ENCODE measurements at regions not wholly inside any gene's neighbourhood (a gene's known extent, or its start where the extent isn't known, plus 50 kb on each side); places are given as distances from the start of the nearest gene placed in this dataset.
"Not testable (repeated sequence)": the region's sequence is repeated elsewhere in the genome, so short reads cannot be mapped to it uniquely, and the experiment has no call there.

DNA sequence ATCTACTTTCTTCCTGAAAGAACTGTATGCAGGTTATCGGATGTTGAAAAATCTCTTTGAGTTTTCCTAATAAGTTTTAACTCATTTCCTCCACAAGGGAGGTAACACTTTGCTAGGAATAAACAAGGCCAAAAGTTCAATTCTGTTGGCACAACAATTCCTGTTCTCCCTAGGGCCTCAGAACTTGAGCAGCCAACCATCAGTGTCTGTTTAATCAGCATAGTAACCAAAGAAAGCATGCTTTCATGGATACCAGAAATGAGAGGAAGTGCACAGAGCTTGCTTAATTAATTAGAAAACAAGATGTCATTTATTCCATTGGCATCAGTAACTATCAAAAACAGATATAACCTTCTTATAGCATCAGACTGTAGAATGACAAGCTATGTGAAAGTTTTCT is 503.2 kb upstream of the CNTNAP5 start:
- DNase-seq (ENCODE audit: unreplicated experiment), result no peak
- Mint-ChIP-seq H3K4me3 (ENCODE audit: unreplicated experiment) (no peak overlapping the region), H3K27ac (ENCODE audit: low read depth, unreplicated experiment) (no peak overlapping the region), H3K9me3 (ENCODE audit: unreplicated experiment) (peaks cover 21% of the 10 kb centered on the region), H3K4me1 (ENCODE audit: insufficient read depth, unreplicated experiment) (peaks cover 6% of the 10 kb centered on the region), H3K27me3 (ENCODE audit: insufficient read depth, unreplicated experiment) (no peaks in the 10 kb centered on the region), H3K36me3 (ENCODE audit: insufficient read depth, unreplicated experiment) (no peaks in the 10 kb centered on the region)
- TF ChIP-seq, protein P1, sequence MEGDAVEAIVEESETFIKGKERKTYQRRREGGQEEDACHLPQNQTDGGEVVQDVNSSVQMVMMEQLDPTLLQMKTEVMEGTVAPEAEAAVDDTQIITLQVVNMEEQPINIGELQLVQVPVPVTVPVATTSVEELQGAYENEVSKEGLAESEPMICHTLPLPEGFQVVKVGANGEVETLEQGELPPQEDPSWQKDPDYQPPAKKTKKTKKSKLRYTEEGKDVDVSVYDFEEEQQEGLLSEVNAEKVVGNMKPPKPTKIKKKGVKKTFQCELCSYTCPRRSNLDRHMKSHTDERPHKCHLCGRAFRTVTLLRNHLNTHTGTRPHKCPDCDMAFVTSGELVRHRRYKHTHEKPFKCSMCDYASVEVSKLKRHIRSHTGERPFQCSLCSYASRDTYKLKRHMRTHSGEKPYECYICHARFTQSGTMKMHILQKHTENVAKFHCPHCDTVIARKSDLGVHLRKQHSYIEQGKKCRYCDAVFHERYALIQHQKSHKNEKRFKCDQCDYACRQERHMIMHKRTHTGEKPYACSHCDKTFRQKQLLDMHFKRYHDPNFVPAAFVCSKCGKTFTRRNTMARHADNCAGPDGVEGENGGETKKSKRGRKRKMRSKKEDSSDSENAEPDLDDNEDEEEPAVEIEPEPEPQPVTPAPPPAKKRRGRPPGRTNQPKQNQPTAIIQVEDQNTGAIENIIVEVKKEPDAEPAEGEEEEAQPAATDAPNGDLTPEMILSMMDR (IDR thresholded peaks at IDR 0.05; ENCODE audit: unreplicated experiment), result no peak
- no TSS peak for BruUV-seq (replicated peaks)
- ChIA-PET POLR2A (interaction anchor here (0.7 kb wide), 1 partner anchor 1165 kb away, joined by 4 read pairs; no protein-coding TSS in a partner anchor), CTCF (interaction anchor here (0.6 kb wide), 1 partner anchor 34 kb away, joined by 3 read pairs; no protein-coding TSS in a partner anchor)
- intact Hi-C loops (cut with micrococcal nuclease), result no loop called here

DNA sequence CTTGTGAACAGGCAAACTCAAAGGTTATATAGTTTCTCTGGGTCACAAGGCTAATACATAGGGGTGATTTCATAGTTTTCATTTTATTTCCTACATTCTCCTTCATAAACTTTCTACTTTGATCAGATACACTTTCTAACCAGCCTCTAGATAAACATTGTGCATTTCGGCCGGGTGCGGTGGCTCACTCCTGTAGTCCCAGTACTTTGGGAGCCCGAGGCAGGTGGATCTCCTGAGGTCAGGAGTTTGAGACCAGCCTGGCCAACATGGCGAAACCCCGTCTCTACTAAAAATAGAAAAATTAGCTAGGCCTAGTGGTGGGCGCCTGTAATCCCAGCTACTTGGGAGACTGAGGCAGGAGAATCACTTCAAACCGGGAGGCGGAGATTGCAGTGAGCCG is 502.6 kb upstream of the CNTNAP5 start:
- peaks cover 25% of the 10 kb centered on the region for H3K9me3 Mint-ChIP-seq (ENCODE audit: unreplicated experiment)
- POLR2A ChIA-PET, result interaction anchor here (0.7 to 0.9 kb wide), 2 partner anchors 192 to 1166 kb away, joined by 4 to 5 read pairs; no protein-coding TSS in a partner anchor
- H3K4me1 Mint-ChIP-seq (ENCODE audit: insufficient read depth, unreplicated experiment); intact Hi-C loops (cut with micrococcal nuclease); H3K4me3 Mint-ChIP-seq (ENCODE audit: unreplicated experiment); CTCF ChIA-PET; H3K27ac Mint-ChIP-seq (ENCODE audit: low read depth, unreplicated experiment); DNase-seq (ENCODE audit: unreplicated experiment); BruUV-seq (replicated peaks); H3K36me3 Mint-ChIP-seq (ENCODE audit: insufficient read depth, unreplicated experiment); H3K27me3 Mint-ChIP-seq (ENCODE audit: insufficient read depth, unreplicated experiment): not testable (repeated sequence)

DNA sequence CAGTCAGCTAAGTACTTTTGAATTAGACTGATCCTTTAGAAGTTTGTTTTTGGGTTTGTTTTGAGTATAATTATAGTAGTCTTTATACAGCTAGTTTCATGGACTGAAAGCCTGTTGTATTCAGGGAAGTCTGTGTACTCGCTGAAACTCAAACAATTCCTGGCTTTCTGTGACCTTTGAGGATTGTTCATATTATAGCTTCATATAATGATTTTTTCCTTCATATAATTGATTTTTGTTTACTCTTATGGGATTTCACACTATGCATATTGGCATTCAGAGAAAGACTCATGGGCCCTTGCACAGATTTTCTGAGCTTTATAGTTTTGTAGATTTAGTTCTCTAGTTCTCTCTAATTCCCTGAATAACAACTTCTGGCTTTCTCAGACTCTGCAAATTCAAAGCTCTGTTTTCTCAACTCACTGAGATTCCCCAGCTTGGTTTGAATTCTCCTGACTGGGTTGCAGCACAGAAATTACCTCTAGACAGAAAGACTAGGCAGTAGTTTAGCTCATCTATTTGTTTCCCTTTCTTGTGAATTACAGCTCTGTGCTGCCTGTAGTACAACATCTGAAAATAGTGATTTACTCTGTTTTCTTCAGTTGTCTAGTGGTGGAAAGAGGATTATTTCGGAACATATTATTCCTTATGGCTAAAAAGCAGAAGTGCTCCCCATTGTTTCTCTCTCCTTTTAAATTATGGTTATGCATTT is 495.9 kb upstream of the CNTNAP5 start:
- Mint-ChIP-seq H3K27ac (ENCODE audit: low read depth, unreplicated experiment) (no peak overlapping the region), H3K9me3 (ENCODE audit: unreplicated experiment) (peaks cover 35% of the 10 kb centered on the region)

DNA sequence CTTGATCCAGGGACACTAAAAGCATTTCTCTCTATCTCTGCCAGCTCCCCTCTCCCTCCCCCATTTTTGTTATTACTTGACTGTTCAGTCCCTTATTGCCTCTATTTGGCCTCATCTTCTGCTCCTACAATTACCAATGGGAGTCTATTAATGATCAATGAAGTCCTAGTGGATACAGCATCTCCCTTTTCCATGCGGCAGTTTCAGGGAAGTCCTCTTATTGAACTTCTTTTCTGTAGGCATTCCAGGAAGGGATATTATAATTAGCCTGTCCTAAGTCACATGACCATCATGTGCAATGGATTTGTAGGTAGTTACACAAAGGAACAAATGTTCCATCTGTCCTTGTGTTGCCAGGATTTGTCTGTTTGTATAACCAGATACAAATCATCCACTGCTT is 495.1 kb upstream of the CNTNAP5 start:
- TF ChIP-seq, protein P1 (IDR thresholded peaks at IDR 0.05; ENCODE audit: unreplicated experiment), result no peak
- H3K9me3 Mint-ChIP-seq (ENCODE audit: unreplicated experiment), result peaks cover 29% of the 10 kb centered on the region
- BruUV-seq (replicated peaks), result no TSS peak
- no peaks in the 10 kb centered on the region for H3K36me3 Mint-ChIP-seq (ENCODE audit: insufficient read depth, unreplicated experiment)
- CTCF ChIA-PET, result no interaction called here
- no peak overlapping the region for H3K27ac Mint-ChIP-seq (ENCODE audit: low read depth, unreplicated experiment)
- H3K27me3 Mint-ChIP-seq (ENCODE audit: insufficient read depth, unreplicated experiment), result no peaks in the 10 kb centered on the region
- POLR2A ChIA-PET, result interaction anchor here (1.2 kb wide), 1 partner anchor 12 kb away, joined by 4 read pairs; no protein-coding TSS in a partner anchor
- no peaks in the 10 kb centered on the region for H3K4me1 Mint-ChIP-seq (ENCODE audit: insufficient read depth, unreplicated experiment)
- no peak for DNase-seq (ENCODE audit: unreplicated experiment)
- no peak overlapping the region for H3K4me3 Mint-ChIP-seq (ENCODE audit: unreplicated experiment)
- intact Hi-C loops (cut with micrococcal nuclease), result no loop called here

More for the DNA sequence above, 495.9 kb upstream of the CNTNAP5 start:
- BruUV-seq (replicated peaks), result no TSS peak
- CTCF ChIA-PET, result no interaction called here
- intact Hi-C loops (cut with micrococcal nuclease), result no loop called here
- POLR2A ChIA-PET, result interaction anchor here (0.7 to 1.2 kb wide), 4 partner anchors 11 to 224 kb away, joined by 3 to 4 read pairs (median 3); no protein-coding TSS in a partner anchor
- DNase-seq (ENCODE audit: unreplicated experiment), result no peak
- TF ChIP-seq, protein P1 (IDR thresholded peaks at IDR 0.05; ENCODE audit: unreplicated experiment), result no peak
- H3K4me3 Mint-ChIP-seq (ENCODE audit: unreplicated experiment), result no peak overlapping the region
- H3K36me3 Mint-ChIP-seq (ENCODE audit: insufficient read depth, unreplicated experiment), result no peaks in the 10 kb centered on the region
- H3K4me1 Mint-ChIP-seq (ENCODE audit: insufficient read depth, unreplicated experiment), result no peaks in the 10 kb centered on the region
- H3K27me3 Mint-ChIP-seq (ENCODE audit: insufficient read depth, unreplicated experiment), result no peaks in the 10 kb centered on the region

All from MCF 10A (cell line).